ENCODE measurements at regions not wholly inside any gene's neighbourhood (a gene's known extent, or its start where the extent isn't known, plus 50 kb on each side); places are given as distances from the start of the nearest gene placed in this dataset.
A peak's percentile ranks its signal among the peaks of the same experiment; 100 is the strongest.

- peaks cover 0 to 27% (median 4%) of the 10 kb centered on the region in 5 donors for H3K4me1 ChIP-seq (ENCODE audit: control insufficient read depth in 5 of 5, insufficient read depth in 5 of 5, low read length in 5 of 5)
- ATAC-seq (ENCODE audit: insufficient read depth, low FRiP score), result no peak
- DNase-seq, result peak in 2 of 3 donors; percentile 36 to 39
- H3K27me3 ChIP-seq (ENCODE audit: control insufficient read depth in 3 of 3, insufficient read depth in 3 of 3, low read length in 2 of 3), result no peaks in the 10 kb centered on the region
- no peak for TF ChIP-seq CTCF (IDR thresholded peaks at IDR 0.05; ENCODE audit: control extremely low read depth, extremely low read depth)
- no peak overlapping the region for H3K27ac ChIP-seq (ENCODE audit: low read depth in 1 of 2, low read length in 1 of 2)
- no peak overlapping the region for H3K4me3 ChIP-seq
- no peaks in the 10 kb centered on the region for H3K36me3 ChIP-seq (ENCODE audit: control insufficient read depth in 4 of 4, insufficient read depth in 4 of 4, low read length in 4 of 4)
- H3K9me3 ChIP-seq (ENCODE audit: control insufficient read depth in 4 of 4, insufficient read depth in 3 of 4, low read length in 3 of 4), result no peaks in the 10 kb centered on the region
- WGBS, 2 donors, result 67 to 71% methylated on average over 12 of the region's 12 CpGs
- H3K9ac ChIP-seq (ENCODE audit: insufficient read depth in 1 of 2, low read length in 2 of 2), result no peak overlapping the region
These were observed 138.4 kb upstream of the TNS3 start for GRCh38 chr7:47720141-47720906.

- Histone ChIP-seq H3K9me3 (ENCODE audit: control insufficient read depth in 4 of 4, insufficient read depth in 3 of 4, low read length in 3 of 4) (no peaks in the 10 kb centered on the region), H3K27me3 (ENCODE audit: control insufficient read depth in 3 of 3, insufficient read depth in 3 of 3, low read length in 2 of 3) (no peaks in the 10 kb centered on the region), H3K4me1 (ENCODE audit: control insufficient read depth in 5 of 5, insufficient read depth in 5 of 5, low read length in 5 of 5) (peaks cover 0 to 24% (median 4%) of the 10 kb centered on the region in 5 donors), H3K9ac (ENCODE audit: insufficient read depth in 1 of 2, low read length in 2 of 2) (no peak overlapping the region), H3K27ac (ENCODE audit: low read depth in 1 of 2, low read length in 1 of 2) (no peak overlapping the region), H3K36me3 (ENCODE audit: control insufficient read depth in 4 of 4, insufficient read depth in 4 of 4, low read length in 4 of 4) (no peaks in the 10 kb centered on the region), H3K4me3 (no peak overlapping the region)
- DNase-seq (peak in 2 of 3 donors; percentile 56 to 74), ATAC-seq (ENCODE audit: insufficient read depth, low FRiP score) (no peak)
- WGBS, 2 donors, result 86% methylated on average over 7 of the region's 7 CpGs
- no peak for TF ChIP-seq CTCF (IDR thresholded peaks at IDR 0.05; ENCODE audit: control extremely low read depth, extremely low read depth)
These were observed 137.8 kb upstream of the TNS3 start for GRCh38 chr7:47719675-47720074.

GRCh38 chr7:47715631-47716068 lies 133.7 kb upstream of the TNS3 start:
- DNase-seq (no peak), ATAC-seq (ENCODE audit: insufficient read depth, low FRiP score) (no peak)
- Histone ChIP-seq H3K27ac (ENCODE audit: low read depth in 1 of 2, low read length in 1 of 2) (no peak overlapping the region), H3K27me3 (ENCODE audit: control insufficient read depth in 3 of 3, insufficient read depth in 3 of 3, low read length in 2 of 3) (no peaks in the 10 kb centered on the region), H3K4me1 (ENCODE audit: control insufficient read depth in 5 of 5, insufficient read depth in 5 of 5, low read length in 5 of 5) (peaks cover 0 to 14% (median under 1%) of the 10 kb centered on the region in 5 donors), H3K9ac (ENCODE audit: insufficient read depth in 1 of 2, low read length in 2 of 2) (no peak overlapping the region), H3K36me3 (ENCODE audit: control insufficient read depth in 4 of 4, insufficient read depth in 4 of 4, low read length in 4 of 4) (no peaks in the 10 kb centered on the region), H3K4me3 (no peak overlapping the region), H3K9me3 (ENCODE audit: control insufficient read depth in 4 of 4, insufficient read depth in 3 of 4, low read length in 3 of 4) (peaks cover 0 to 2% (median 0%) of the 10 kb centered on the region in 4 donors)
- no peak for TF ChIP-seq CTCF (IDR thresholded peaks at IDR 0.05; ENCODE audit: control extremely low read depth, extremely low read depth)
- 95 to 96% methylated on average over 5 of the region's 5 CpGs for WGBS, 2 donors

Measured in lung (tissue), 11 donors.